PC-9 (cell line): ENCODE measurements at regions not wholly inside any gene's neighbourhood (a gene's known extent, or its start where the extent isn't known, plus 50 kb on each side); places are given as distances from the start of the nearest gene placed in this dataset.

Experiments
- CTCF ChIP-seq: fragments of 200-600 bp; sonication (generic); conservative IDR thresholded peaks from 2 replicates; pipeline ENCODE4 v1.6.1; 2017; ENCODE audit warnings: mixed run types, antibody characterized with exemption, mild to moderate bottlenecking, moderate library complexity
- EZH2 ChIP-seq: fragments of 200-600 bp; sonication (generic); IDR thresholded peaks from 2 replicates; pipeline ENCODE4 v1.8.0; 2017; ENCODE audit warnings: antibody characterized with exemption, low read depth

- TF ChIP-seq CTCF, result no peak
- TF ChIP-seq EZH2, result no peak
Measured at GRCh38 chr2:8581234-8581561, 100.7 kb upstream of the ID2 start.
